Right lobe of liver (tissue), 4 donors: ENCODE measurements at regions not wholly inside any gene's neighbourhood (a gene's known extent, or its start where the extent isn't known, plus 50 kb on each side); places are given as distances from the start of the nearest gene placed in this dataset.

Experiments
- CTCF ChIP-seq, 4 donors: fragments of 200-600 bp in 3 of 4; fragments of 450-650 bp in 1 of 4; IDR thresholded peaks; one replicate each; pipeline versions ENCODE4 v1.5.1 to v1.8.0; 2016 to 2022; ENCODE audit warnings: antibody characterized with exemption in 4 of 4, mild to moderate bottlenecking in 2 of 4
- POLR2A ChIP-seq: fragments of 450-650 bp; IDR thresholded peaks from one replicate; pipeline ENCODE4 v1.6.1; 2017; ENCODE audit warnings: antibody characterized with exemption, mild to moderate bottlenecking
- donor health status: DM: no; HTN: no; CAD: no.
- donor health status: DM: no; HTN: no; CAD: no.
- donor health status: DM: no; HTN: yes; CAD: no.

GRCh38 chrY:7462657-7463056 is 551.1 kb upstream of the AMELY start:
- TF ChIP-seq CTCF (IDR thresholded peaks at IDR 0.05) = no peak
- no peak for TF ChIP-seq POLR2A
